Esophagus squamous epithelium (tissue), 5 donors: ENCODE measurements at regions not wholly inside any gene's neighbourhood (a gene's known extent, or its start where the extent isn't known, plus 50 kb on each side); places are given as distances from the start of the nearest gene placed in this dataset.

Experiments
- DNase-seq: peaks from one replicate; lab custom pipeline; 2025; lab: John Stamatoyannopoulos, UW
- H3K27ac ChIP-seq, 4 donors: fragments of 200-600 bp; sonication (generic); one replicate each; pipeline ENCODE4 v1.5.1; 2016 to 2019; ENCODE audit warnings: mild to moderate bottlenecking in 1 of 4
- H3K27me3 ChIP-seq, 4 donors: fragments of 200-600 bp; sonication (generic); 1 replicate in 3 of 4; 2 replicates in 1 of 4; pipeline versions ENCODE4 v1.5.1 to v1.6.0; 2017 to 2021; ENCODE audit warnings: antibody characterized with exemption in 1 of 4
- H3K36me3 ChIP-seq, 3 donors: fragments of 200-600 bp; sonication (generic); one replicate each; pipeline ENCODE4 v1.5.1; 2016 to 2019
- H3K4me1 ChIP-seq, 3 donors: fragments of 200-600 bp; sonication (generic); one replicate each; pipeline ENCODE4 v1.5.1; 2017 to 2019
- H3K4me3 ChIP-seq, 4 donors: fragments of 200-600 bp; sonication (generic); 1 replicate in 3 of 4; 2 replicates in 1 of 4; pipeline ENCODE4 v1.5.1; 2016 to 2019; ENCODE audit warnings: mild to moderate bottlenecking in 2 of 4, moderate library complexity in 1 of 4
- H3K9me3 ChIP-seq, 3 donors: fragments of 200-600 bp; sonication (generic); one replicate each; pipeline ENCODE4 v1.5.1; 2016 to 2019
- CTCF ChIP-seq, 6 experiments: fragments of 450-650 bp in 4 of 6; fragments of 200-600 bp in 2 of 6; sonication (generic) in 2 of 6; IDR thresholded peaks; one replicate each; pipeline ENCODE4 v1.5.1; 2016 to 2019; ENCODE audit warnings: antibody characterized with exemption in 6 of 6, mild to moderate bottlenecking in 4 of 6, moderate library complexity in 4 of 6
- POLR2A ChIP-seq, 4 donors: fragments of 450-650 bp; IDR thresholded peaks; one replicate each; pipeline ENCODE4 v1.6.1; 2017; ENCODE audit warnings: antibody characterized with exemption in 4 of 4, mild to moderate bottlenecking in 4 of 4, moderate library complexity in 3 of 4
- WGBS, 2 donors: methylation state at CpG; one replicate each; pipeline ENCODE4 v1.1.5; 2018; 5-methylcytosine and 5-hydroxymethylcytosine counted together
- intact Hi-C: fragments of 100-400 bp; cut with DNase I; formaldehyde crosslinking; loops from one replicate; pipeline ENCODE4 v1.15.0; 2022
- donor health status: DM: yes; HTN: yes; CAD: no.

- Histone ChIP-seq H3K4me1 (no peaks in the 10 kb centered on the region), H3K9me3 (no peaks in the 10 kb centered on the region), H3K4me3 (no peak overlapping the region), H3K27ac (no peak overlapping the region), H3K36me3 (no peaks in the 10 kb centered on the region), H3K27me3 (no peaks in the 10 kb centered on the region)
- no peak for DNase-seq
- TF ChIP-seq POLR2A (IDR thresholded peaks at IDR 0.05), result no peak
- no peak for TF ChIP-seq CTCF (IDR thresholded peaks at IDR 0.05)
- intact Hi-C loops, result no loop called here
These were observed 89.6 kb upstream of the SPRY2 start for GRCh38 chr13:80430561-80430960.

GRCh38 chr13:80428349-80429096 is 87.6 kb upstream of the SPRY2 start:
- 76 to 84% methylated on average over 3 of the region's 3 CpGs for WGBS, 2 donors
- Histone ChIP-seq H3K27ac (no peak overlapping the region), H3K27me3 (no peaks in the 10 kb centered on the region), H3K4me3 (no peak overlapping the region), H3K9me3 (peaks cover 0 to 9% (median 8%) of the 10 kb centered on the region in 3 donors), H3K4me1 (no peaks in the 10 kb centered on the region), H3K36me3 (no peaks in the 10 kb centered on the region)
- no peak for TF ChIP-seq POLR2A (IDR thresholded peaks at IDR 0.05)
- no peak for TF ChIP-seq CTCF (IDR thresholded peaks at IDR 0.05)
- no peak for DNase-seq
- intact Hi-C loops, result no loop called here

GRCh38 chr13:80419416-80419815 is 78.5 kb upstream of the SPRY2 start:
- no peaks in the 10 kb centered on the region for H3K36me3 ChIP-seq
- peaks cover 0 to 10% (median 8%) of the 10 kb centered on the region in 3 donors for H3K9me3 ChIP-seq
- no peak for DNase-seq
- 55 to 65% methylated on average over 2 of the region's 2 CpGs for WGBS, 2 donors
- no peak for TF ChIP-seq POLR2A (IDR thresholded peaks at IDR 0.05)
- TF ChIP-seq CTCF (IDR thresholded peaks at IDR 0.05), result no peak
- H3K4me1 ChIP-seq, result no peaks in the 10 kb centered on the region
- H3K4me3 ChIP-seq, result no peak overlapping the region
- intact Hi-C loops, result no loop called here
- H3K27me3 ChIP-seq, result no peaks in the 10 kb centered on the region
- no peak overlapping the region for H3K27ac ChIP-seq

- no peak overlapping the region for H3K27ac ChIP-seq
- H3K4me1 ChIP-seq, result no peaks in the 10 kb centered on the region
- no peak for DNase-seq
- H3K9me3 ChIP-seq, result no peaks in the 10 kb centered on the region
- H3K4me3 ChIP-seq, result no peak overlapping the region
- no peaks in the 10 kb centered on the region for H3K27me3 ChIP-seq
- intact Hi-C loops, result no loop called here
- H3K36me3 ChIP-seq, result no peaks in the 10 kb centered on the region
- TF ChIP-seq CTCF (IDR thresholded peaks at IDR 0.05), result no peak
These were observed 72.7 kb upstream of the SPRY2 start for GRCh38 chr13:80413611-80414010.

- H3K4me3 ChIP-seq, result no peak overlapping the region
- TF ChIP-seq POLR2A (IDR thresholded peaks at IDR 0.05) (no peak), CTCF (IDR thresholded peaks at IDR 0.05) (no peak)
- no peaks in the 10 kb centered on the region for H3K27me3 ChIP-seq
- DNase-seq, result no peak
- H3K36me3 ChIP-seq, result no peaks in the 10 kb centered on the region
- WGBS, 2 donors, result 83 to 86% methylated on average over 5 of the region's 5 CpGs
- H3K9me3 ChIP-seq, result no peaks in the 10 kb centered on the region
- intact Hi-C loops, result no loop called here
- no peaks in the 10 kb centered on the region for H3K4me1 ChIP-seq
- no peak overlapping the region for H3K27ac ChIP-seq
These were observed 67.3 kb upstream of the SPRY2 start for GRCh38 chr13:80408270-80408669.
